Suprapubic skin (tissue), 4 donors: ENCODE measurements at regions not wholly inside any gene's neighbourhood (a gene's known extent, or its start where the extent isn't known, plus 50 kb on each side); places are given as distances from the start of the nearest gene placed in this dataset.

Experiments used
- CTCF ChIP-seq, 2 donors: fragments of 200-600 bp in 1 of 2; fragments of 450-650 bp in 1 of 2; sonication (generic) in 1 of 2; IDR thresholded peaks; one replicate each; pipeline ENCODE4 v1.5.1; 2016 to 2019; ENCODE audit warnings: antibody characterized with exemption in 2 of 2, mild to moderate bottlenecking in 1 of 2, moderate library complexity in 1 of 2
- POLR2A ChIP-seq, 2 donors: fragments of 450-650 bp; IDR thresholded peaks; one replicate each; pipeline ENCODE4 v1.6.1; 2017; ENCODE audit warnings: antibody characterized with exemption in 2 of 2, mild to moderate bottlenecking in 2 of 2, moderate library complexity in 2 of 2
- POLR2AphosphoS5 ChIP-seq, 3 donors: sonication (generic); formaldehyde crosslinking; IDR thresholded peaks; one replicate each; pipeline ENCODE4 v1.6.1; 2017; ENCODE audit warnings: antibody characterized with exemption in 3 of 3

- TF ChIP-seq POLR2A (IDR thresholded peaks at IDR 0.05), result no peak
- TF ChIP-seq CTCF (IDR thresholded peaks at IDR 0.05), result no peak
- no peak for TF ChIP-seq POLR2AphosphoS5 (IDR thresholded peaks at IDR 0.05)
Measured at GRCh38 chr1:187892683-187893039, 1063.9 kb downstream of the PLA2G4A start.
